Astrocyte of the spinal cord (primary cell): ENCODE measurements at regions not wholly inside any gene's neighbourhood (a gene's known extent, or its start where the extent isn't known, plus 50 kb on each side); places are given as distances from the start of the nearest gene placed in this dataset.
A peak's percentile ranks its signal among the peaks of the same experiment; 100 is the strongest.

ENCODE experiments used
- DNase-seq: peaks from one replicate; pipeline ENCODE4 v3.0.0; 2011; ENCODE audit warnings: low read depth, low spot score
- H3K4me3 ChIP-seq: 2 replicates; pipeline ENCODE4 v1.5.1; 2011; ENCODE audit warnings: low read depth, mild to moderate bottlenecking, low read length, moderate library complexity
- CTCF ChIP-seq: IDR thresholded peaks from 2 replicates; pipeline ENCODE4 v1.5.1; 2012; ENCODE audit warnings: low read depth, mild to moderate bottlenecking, low read length, inconsistent platforms
- in situ Hi-C: cut with HindIII; loops from 2 replicates; pipeline ENCODE4 v1.10.0; 2017; ENCODE audit warnings: low sequenced_read_pairs

GRCh38 chr14:98900236-98900635, 371.8 kb downstream of the BCL11B start:
- DNase-seq: no peak
- no peak overlapping the region for H3K4me3 ChIP-seq
- in situ Hi-C loops: no loop called here
- TF ChIP-seq CTCF: no peak

DNA sequence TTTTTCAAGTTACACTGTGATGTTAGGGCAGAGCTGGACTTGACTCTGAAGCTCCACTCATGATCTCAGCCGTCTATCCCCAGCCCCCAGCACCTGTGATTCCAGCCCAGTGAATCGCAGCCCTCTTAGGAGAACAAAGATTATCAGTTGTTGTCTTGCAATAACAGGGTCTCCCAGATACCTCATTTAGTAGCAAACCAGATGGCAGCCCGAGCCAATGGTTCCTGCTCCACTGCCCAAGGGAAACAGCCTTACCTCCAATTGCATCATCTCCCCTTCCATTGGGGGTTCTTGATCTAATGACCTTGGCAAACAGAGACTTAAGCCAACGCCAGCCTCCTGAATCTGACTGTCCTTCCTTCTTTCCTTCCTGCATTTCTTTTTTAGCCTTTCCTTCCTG, 371.2 kb downstream of the BCL11B start:
- TF ChIP-seq CTCF: no peak
- no peak for DNase-seq
- no peak overlapping the region for H3K4me3 ChIP-seq
- in situ Hi-C loops: no loop called here

GRCh38 chr14:98901511-98902205, 370.3 kb downstream of the BCL11B start:
- no peak for TF ChIP-seq CTCF
- H3K4me3 ChIP-seq: no peak overlapping the region
- no peak for DNase-seq
- in situ Hi-C loops: no loop called here

DNA sequence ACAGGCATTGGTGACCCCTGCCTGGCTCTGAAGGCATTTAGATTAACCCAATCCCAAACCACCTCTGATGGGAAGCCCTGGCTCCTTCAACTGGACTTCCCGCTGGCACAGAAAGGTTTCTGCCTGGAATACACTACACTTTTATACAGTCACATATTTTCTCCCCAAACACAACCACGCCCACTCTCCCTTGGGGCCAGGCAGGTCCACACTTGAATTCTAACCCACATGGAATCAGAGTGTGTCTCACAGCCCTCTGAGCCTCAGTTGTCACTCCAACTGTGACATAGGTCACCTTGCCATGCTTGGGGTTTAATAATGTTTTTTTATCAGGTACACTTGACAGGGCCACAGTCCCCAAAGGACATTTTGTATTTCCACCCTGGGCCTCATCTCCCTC, 368.6 kb downstream of the BCL11B start:
- no peak overlapping the region for H3K4me3 ChIP-seq
- TF ChIP-seq CTCF: no peak
- no peak for DNase-seq
- in situ Hi-C loops: no loop called here

GRCh38 chr14:98904677-98905076, 367.3 kb downstream of the BCL11B start:
- H3K4me3 ChIP-seq: no peak overlapping the region
- DNase-seq: no peak
- no peak for TF ChIP-seq CTCF
- in situ Hi-C loops: no loop called here

DNA sequence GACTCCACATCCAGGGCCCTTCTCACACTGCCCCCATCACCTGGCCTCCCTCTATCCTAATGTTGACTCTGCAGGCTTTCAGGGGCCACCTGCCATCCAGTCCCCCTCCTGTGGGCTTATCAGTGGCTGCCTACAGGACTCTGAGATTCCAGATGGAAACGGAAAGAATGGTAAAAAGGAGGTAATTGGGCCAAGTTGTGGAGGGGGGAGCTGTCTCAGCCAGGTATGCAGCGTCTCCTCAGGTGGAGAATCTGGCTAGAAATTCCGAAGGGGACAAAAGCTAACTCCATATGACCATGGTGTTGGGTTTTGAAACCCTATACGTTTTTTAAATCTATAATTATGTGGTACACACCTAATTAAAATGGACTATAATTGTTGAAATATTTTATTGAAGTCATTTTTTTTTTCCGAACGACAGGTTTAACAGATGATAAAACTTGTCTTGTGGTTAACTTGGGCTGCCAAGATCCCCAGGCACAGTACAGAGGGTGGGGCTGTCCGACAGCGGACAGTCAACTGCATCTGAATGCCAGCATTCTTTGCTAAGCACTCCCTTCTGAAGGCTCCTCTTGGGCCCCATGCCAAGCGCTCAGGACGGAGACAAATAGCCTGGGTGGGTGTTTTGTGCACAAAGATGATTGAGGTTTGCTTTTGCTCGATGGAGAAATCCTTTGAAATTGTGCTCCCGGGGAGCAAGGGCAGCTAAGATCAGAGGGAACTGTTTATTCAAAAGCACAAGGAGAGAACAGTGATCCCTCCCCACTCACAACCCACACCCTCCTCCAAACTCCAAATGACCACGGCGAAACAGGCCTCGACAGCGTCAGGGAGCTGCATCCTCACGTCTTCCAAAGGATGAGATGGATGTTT, 365.6 kb downstream of the BCL11B start:
- TF ChIP-seq CTCF: no peak
- in situ Hi-C loops: no loop called here
- H3K4me3 ChIP-seq: no peak overlapping the region
- DNase-seq: peak; percentile 24
